ENCODE measurements at regions not wholly inside any gene's neighbourhood (a gene's known extent, or its start where the extent isn't known, plus 50 kb on each side); places are given as distances from the start of the nearest gene placed in this dataset.
"Not testable (repeated sequence)": the region's sequence is repeated elsewhere in the genome, so short reads cannot be mapped to it uniquely, and the experiment has no call there.

DNA sequence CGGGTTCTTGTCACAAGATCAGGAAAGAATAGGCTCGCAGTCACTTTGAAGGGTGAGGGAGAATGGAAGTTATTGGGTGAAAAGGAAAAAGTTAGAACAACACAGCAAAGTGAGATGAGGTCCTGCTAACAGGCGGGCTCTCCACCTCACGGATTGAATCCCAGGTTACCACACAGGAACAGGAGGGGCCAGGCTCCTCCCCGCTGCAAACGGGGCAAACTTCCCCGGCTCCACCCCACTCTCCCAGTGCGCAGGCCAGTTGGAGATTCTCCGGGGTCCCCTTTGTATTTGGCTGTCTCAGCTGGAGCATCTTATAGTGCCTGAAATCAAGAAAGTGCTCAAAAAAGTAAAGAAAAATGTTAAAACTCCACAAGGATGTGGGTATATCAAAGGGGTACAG lies 78.3 kb upstream of the IPO5 start:
- no peak for DNase-seq (ENCODE audit: low spot score)

DNA sequence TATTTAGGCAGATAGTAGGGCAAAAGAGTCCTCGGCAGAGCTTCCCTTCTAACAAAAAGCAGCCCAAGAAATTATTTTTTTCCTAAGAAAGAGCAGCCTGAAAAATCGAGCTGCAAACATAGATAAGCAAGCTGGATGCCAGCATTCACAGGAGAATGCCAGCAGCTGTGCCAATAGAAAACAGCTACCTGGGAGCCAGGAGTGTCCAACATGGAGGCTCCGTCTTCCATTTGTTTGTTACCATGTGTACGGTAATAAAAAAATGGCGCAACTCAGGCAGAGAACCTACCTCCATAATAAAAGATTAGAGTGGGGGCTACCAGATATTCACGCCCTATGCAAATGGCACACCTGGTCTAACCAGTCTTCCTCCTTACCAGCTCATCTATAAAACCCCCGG lies 77.6 kb upstream of the IPO5 start:
- DNase-seq (ENCODE audit: low spot score): no peak

- no peak for DNase-seq (ENCODE audit: low spot score)
Measured at GRCh38 chr13:97878431-97879375, 74.8 kb upstream of the IPO5 start.

DNA sequence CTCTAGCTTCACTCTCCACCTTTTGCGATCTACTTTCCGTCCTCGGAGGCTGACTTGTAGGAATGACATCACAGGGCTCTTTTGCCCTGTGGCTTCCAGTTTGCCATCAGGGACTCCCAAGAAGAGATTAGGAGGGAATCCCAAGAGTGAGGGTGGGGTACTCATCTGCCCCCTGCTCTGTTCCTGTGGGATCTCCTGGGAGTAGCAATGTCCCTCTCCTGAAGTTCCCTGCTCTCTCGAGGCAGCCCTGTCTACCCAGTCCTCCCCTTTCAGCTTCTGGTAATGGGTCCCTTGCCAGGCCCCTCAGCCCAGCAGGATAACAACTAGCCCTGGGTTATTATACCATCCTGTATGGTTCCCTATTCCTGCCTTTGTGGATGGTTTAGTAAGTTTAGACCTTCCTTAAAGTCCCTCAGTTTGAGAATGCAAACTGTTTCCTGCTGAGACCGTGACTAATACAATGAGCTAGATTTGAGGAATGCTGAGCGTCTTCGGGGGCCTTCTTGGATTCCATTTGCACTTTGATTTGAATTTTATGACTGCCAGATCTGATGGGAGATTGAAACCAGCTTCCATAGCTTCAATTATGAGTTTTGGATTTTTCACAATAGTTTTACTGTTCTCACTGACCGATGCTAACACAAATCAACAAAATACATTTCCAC lies 73.7 kb upstream of the IPO5 start:
- peak; percentile 88 for DNase-seq (ENCODE audit: low spot score)

GRCh38 chr13:97880311-97880675 lies 73.2 kb upstream of the IPO5 start:
- no peak for DNase-seq (ENCODE audit: low spot score)

DNA sequence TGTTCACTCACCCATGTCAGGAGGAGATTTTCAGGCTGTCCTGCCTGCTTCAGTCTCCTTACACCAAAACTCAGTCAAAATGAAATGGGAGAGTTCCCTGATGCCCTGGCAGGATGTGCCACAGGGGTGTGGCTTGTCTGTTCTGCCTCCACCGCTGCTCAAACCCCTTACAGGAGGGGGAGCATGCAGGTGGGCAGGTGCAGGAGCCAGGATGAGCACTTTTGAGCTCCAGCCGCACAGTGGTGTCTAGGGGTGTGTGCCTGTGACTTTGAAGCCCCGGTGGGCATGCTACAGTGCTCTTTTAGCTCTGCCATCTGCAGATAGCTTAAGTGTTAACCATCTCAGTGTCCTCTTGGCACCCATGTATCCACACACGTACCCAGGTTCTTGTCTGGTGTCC lies 71.9 kb upstream of the IPO5 start:
- no peak for DNase-seq (ENCODE audit: low spot score)

- DNase-seq (ENCODE audit: low spot score): no peak
Measured at GRCh38 chr13:97883396-97883795, 70.1 kb upstream of the IPO5 start.

- no peak for DNase-seq (ENCODE audit: low spot score)
Measured at GRCh38 chr13:97884707-97885468, 68.6 kb upstream of the IPO5 start.

GRCh38 chr13:97885641-97886040 lies 67.8 kb upstream of the IPO5 start:
- no peak for DNase-seq (ENCODE audit: low spot score)

GRCh38 chr13:97889803-97890202 lies 63.7 kb upstream of the IPO5 start:
- peak; percentile 21 for DNase-seq (ENCODE audit: low spot score)

GRCh38 chr13:97890573-97890972 lies 62.9 kb upstream of the IPO5 start:
- no peak for DNase-seq (ENCODE audit: low spot score)

GRCh38 chr13:97891964-97892363 lies 61.5 kb upstream of the IPO5 start:
- not testable (repeated sequence) for DNase-seq (ENCODE audit: low spot score)

DNA sequence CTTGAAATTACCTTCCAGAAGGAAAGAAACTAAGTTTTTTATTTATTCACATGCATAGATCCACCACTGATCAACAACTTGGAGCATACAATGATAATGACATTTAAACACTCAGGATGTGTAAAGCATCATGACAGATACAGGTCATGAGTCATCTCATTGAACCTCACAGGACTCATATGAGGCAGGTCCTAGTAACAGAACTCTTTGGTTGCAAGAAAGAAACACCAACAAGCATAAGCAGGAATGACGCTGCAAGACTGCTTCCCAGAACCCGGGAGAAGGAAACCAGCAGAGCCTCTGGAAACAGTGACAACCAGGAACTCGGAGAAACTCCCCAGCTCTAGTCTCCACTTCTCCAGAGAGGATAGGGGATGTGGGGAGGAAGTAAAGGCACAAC lies 60.8 kb upstream of the IPO5 start:
- peak; percentile 62 for DNase-seq (ENCODE audit: low spot score)

DNA sequence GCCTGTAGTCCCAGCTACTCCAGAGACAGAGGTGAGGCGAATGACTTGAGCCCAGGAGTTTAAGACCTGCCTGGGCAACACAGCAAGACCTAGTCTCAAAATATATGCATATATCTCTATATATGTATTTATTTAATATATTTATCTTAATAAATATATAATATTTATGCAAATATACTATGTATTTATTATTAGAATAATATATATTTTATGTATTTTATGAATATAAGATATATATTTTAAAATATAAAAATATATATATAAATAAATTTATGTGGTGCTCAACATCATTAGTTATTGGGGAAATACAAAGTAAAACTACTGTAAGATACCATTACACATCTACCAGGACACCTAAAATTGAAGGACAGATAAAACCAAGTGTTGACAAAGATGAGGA lies 58.1 kb upstream of the IPO5 start:
- DNase-seq (ENCODE audit: low spot score): no peak

DNA sequence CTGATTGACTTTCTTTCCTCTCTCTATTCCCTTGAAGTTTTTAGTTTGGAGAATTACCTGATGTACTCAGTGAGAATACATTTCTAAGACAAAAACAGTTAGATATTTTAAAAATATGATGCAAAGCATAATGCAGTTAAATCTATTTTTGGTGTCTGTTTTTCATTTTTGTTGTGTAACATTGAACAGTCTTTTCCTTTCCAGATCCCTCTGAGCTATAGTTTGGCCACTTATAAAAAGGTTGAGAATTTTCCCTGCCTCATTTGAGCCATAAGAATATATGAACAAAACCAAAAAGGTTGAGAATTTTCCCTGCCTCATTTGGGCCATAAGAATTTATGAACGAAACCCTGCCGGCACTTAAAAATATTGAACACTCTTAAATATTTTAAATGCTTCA lies 57.0 kb upstream of the IPO5 start:
- DNase-seq (ENCODE audit: low spot score): no peak

GRCh38 chr13:97901716-97902115 lies 51.8 kb upstream of the IPO5 start:
- DNase-seq (ENCODE audit: low spot score): no peak
